Stimulated activated CD8-positive, alpha-beta memory T cell treated with anti-CD3 and anti-CD28 coated beads, Interleukin-15, amount 100 ng/mL, for 24 hours (primary cell): ENCODE measurements at regions not wholly inside any gene's neighbourhood (a gene's known extent, or its start where the extent isn't known, plus 50 kb on each side); places are given as distances from the start of the nearest gene placed in this dataset.

Experiments
- DNase-seq: peaks from one replicate; pipeline ENCODE4 v3.0.0-alpha.2; 2020; ENCODE audit warnings: low read depth

DNA sequence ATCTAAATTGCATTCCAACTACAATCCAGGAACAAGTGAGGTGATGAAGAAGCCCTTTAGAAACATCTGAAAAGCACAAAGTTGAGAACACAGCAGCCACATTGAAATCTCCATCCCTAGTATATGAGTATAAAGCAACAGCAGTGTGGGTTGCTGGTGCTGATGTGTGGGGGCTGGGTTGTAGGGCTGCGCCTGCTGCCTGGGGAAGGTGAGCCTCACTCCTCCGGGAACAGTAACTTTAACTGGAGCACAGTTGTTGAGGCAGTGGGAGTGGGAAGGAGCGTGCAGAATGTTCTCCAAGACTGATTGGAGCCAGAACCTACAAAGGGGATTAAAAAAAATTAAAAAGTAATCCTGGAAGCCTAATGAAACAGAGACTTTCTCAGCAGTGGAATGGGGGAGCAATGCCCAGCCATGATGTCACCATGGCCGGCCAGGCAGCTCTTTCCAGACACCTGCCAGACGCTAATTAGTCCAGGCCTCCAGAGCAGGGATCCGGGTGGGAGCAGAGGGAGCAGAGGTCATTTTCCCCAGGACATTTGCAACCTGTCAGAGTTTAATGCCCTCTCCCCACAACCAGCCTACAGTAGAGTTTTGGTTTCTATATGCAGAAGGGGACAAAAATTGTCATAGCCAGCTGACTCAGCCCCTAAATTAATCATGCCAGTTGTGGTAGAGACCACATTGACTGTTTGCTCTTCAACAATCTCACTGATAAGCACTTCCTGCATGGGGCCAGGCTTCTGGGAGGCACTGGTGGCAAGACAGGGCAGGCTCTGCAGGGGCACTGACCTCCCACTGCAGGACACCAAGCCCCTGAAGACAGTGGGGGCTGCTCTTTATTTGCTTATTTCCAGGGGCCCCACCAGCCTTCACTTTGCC, 133.0 kb upstream of the ZNF32 start:
- DNase-seq: no peak

DNA sequence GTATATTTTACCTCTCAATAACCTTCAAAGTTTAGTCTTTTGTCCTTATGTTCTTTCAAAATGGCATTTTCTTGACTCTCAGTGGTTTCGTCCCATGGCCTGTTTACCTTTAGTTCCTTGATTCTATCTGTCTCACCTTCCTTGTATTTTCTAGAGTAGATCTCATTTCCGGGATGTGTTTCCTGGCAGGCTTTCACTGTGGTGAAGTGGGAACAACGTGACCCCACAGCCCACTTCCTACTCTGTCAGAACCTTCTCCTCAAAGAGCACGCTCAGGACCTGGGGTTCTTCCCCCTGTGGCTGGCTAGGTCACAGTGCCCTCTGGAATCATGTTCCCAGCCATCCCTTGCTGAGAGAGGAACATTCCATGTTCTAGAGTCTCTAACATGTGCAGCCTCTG, 129.9 kb upstream of the ZNF32 start:
- DNase-seq: no peak

DNA sequence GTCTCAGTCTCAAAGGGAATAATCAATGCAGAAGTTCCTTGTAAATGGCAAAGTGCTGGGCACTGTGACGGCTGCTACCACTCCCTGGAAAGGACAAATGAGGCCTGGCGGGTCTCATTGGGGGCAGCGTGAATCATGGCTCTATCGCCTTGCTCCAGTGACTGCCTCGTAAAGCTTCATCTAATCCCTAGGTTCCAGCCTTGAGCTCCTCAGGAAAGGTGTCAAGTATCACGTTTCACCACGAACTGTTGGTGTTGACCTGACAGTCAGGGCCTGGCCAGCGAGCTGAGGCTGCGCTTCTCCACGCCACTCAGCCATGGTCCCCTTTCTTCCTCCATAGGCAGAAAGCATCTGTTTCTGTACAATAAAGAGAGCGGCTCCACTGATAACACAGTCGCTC, 126.7 kb upstream of the ZNF32 start:
- DNase-seq: no peak

DNA sequence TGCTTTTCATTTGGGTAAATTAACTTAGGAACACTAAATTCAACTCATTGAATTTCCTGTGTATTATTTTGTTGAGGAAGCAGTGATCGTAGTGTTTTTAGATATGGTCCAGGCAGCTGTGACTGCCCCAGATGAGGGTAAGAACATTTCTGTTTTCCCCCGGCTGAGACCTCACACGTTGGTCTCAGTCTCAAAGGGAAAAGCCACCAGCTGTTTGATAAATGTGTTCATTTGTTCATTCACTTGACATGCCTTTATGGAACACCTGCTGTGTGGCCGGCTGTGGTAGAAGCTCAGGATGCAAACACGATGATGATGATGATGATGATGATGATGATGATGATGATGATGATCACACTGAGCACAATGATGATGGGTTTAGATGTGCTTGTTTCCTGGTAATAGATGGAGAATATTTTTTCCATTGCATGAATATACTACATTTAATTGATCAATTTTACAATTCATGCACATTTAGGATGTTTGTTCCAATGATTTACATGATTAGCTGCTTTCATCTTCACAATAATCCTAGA, 125.6 kb upstream of the ZNF32 start:
- no peak for DNase-seq

DNA sequence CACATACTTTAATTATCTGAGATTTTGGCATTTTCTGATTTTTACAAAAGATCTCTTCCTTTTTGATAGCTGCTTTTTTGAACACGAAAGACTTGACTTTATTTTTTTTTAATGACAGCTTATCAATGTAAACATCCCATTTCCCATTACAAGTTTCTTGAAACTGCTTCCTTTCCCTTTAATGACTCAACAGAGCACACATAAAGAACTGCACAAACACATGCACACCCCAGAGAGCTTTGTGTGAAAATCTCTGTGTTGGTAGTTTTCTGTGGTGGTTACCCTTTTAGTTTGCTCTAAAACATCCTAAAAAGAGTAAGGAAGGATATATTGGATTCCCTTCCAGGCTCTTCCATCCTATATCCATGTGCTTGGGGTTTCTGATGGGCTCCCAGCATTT, 125.1 kb upstream of the ZNF32 start:
- DNase-seq: no peak

DNA sequence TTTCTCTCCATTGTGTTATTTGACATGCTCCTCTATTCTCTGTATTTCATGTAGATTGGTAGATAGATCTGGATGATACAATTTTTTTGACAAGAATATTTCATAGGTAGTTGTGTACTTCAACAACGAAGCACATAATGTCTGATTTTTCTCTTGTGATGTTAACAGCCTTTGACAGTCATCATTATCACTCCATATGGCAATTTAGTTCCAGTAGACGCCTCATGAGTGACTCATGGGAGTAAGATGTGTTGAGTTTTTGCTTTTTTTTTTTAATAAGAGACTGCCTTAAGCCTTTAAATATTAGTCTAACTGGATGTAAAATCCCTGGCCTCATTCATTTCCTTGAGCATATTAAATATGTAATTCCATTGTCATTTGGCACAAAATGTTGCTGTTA, 123.5 kb upstream of the ZNF32 start:
- DNase-seq: no peak

DNA sequence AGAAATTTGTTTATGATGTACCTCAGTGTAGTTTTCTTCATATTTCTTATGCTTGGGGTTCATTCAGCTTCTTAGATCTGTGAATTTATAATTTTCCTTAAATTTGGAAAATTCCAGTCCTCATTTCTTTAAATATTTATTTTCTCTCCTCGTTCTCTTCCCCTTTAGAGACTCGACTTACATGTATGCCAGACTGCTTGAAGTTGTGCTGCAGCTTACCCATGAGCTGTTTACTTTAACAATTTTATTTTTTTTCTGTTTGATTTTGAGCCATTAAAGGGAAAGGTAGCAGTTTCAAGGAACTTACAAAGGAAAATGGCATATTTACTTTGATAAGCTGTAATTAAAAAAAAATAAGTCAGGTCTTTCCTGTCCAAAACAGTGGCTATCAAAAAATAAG, 123.0 kb upstream of the ZNF32 start:
- DNase-seq: no peak

DNA sequence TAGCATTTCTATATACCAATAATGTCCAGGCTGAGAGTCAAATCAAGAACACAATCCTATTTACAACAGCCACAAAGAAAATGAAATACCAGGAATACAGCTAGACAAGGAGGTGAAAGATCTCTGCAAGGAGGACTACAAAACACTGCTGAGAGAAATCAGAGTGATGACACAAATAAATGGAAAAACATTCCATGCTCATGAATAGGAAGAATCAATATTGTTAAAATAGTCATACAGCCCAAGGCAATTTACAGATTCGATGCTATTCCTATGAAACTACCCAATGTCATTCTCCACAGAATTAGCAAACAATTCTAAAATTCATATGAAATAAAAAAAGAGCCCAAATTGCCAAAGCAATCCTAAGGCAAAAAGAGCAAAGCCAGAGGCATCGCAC, 116.8 kb upstream of the ZNF32 start:
- no peak for DNase-seq

DNA sequence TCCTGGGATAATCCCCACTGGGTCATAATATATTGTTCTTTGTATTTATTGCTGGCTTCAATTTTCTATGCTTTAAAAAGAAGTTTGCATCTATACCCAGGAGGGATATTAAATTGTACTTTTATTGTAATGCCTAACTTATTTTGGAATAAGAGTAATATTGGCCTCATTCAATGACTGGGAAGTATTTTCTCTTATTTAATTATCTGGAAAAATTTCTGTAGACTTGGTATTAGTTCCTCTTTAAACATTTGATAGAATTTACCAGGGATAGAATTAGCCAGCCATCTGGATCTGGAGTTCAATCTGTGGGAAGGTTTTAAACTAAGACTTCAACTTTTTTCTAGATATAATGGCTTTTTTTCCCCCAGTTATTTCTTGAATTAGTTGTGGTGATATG, 115.2 kb upstream of the ZNF32 start:
- no peak for DNase-seq

DNA sequence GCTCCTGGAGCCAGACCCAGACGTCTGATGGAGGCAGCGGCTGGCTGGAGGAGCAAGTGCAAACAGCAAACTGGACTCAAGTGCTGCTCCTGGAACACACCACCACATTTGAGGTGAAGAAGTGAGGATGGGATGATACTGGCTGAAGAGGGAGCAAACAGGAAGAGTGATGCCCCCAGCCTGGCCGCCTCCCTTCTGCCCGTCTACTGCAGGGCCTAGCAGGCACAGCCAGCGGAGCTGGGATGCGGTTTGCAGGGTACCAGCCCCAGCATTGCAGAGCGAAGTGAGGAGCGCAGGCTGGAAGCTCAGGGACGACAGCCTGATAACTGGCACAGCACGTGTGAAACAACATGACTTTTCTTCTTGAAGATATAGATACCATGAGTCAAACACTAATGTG, 111.8 kb upstream of the ZNF32 start:
- DNase-seq: no peak

DNA sequence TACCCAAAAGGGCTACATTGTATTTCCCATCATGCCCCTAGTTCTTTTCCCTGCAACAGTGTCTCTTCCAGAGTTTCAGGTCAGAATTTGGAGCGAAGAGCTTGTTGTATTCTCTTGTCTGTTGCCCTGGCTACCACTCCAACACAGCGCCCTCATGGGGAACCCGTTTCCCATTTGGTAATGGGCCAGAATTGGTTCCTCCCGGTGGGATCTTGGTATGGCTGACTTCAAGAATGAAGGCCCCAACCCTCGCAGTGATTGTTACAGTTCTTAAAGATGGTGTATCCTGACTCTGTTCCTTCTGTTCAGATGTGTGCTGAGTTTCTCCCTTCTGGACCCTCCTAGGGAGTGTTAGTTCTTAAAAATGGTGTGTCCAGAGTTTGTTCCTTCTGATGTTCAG, 110.5 kb upstream of the ZNF32 start:
- no peak for DNase-seq

DNA sequence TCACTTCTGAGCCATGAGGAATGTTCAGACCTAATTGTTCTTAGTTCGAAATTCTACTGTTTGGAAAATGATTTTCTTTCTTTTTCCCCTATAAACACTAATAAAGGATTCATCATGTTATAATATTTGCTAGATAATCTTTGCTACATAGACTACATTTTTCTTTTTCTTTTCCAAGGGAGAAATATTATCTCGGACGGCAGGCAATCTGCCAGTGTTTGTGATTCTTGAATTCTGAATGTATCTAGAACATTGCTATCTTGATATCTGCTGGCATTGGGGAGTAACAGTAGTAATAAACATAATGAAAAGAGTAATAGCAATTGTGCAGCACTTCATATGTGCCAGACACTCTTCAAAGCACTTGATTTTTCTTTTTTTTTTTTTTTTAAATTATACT, 107.7 kb upstream of the ZNF32 start:
- DNase-seq: no peak

DNA sequence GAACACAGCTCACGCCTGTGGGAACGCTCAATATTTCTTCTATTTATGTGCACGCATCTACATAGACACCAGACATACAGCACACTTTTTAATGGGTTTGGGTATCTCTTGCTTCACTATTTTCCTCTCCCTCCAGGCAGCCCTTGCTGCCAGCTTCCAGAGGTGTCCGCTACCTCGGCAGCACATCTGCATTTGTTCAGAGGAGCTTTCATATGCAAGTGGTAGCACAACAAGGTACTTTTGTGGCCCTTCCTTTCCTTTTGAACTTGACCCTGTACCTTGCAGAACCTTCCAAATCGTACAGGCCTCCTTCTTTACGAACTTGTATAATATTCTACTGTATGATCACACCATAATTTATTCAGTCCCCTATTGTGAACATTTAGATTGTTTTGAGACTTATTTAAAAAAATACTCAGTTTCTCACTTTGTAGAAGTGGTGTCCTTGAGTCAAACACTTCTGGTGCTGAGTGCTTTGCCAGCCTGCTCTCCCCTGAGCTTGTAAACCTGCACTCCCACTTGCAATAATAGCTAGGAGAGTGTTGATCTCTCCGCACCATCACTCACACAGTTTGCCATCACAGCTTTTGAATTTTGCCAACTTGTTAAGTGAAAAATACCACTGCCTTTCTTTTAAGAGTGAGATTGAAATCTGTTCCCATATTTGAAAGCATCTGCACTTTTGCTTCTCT, 106.0 kb upstream of the ZNF32 start:
- DNase-seq: no peak

DNA sequence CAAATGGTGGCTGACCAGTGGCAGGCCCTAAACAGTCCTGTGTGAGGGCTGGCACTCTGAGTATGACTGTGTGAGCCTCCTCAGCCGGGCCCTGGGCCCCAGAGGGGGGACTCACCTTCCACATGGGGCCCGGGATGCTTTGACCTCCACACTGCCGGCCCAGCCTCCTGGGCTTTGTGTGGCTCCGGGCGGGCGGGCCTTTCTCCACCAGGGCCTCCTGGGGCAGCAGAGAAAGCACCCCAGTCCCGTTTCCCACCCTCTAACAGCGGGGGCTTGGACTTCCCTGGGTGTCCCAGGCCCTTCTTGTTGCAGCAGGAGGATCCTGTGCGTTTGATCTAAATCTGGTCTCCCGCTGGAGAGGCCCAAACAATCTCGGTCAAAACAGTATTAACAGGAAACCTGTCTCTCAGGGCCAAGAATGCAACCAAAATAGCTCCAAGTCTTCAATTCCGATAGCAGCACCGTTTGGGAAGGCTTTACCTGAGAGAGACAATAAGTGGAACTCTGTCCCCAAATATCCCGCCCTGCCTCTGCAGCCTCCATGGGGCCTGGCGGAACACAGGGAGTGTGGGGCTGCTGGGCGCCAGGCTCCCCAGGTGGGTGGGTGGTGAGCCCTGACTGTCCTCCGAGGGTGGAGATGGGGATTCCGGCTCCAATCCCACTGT, 104.8 kb upstream of the ZNF32 start:
- DNase-seq: no peak

DNA sequence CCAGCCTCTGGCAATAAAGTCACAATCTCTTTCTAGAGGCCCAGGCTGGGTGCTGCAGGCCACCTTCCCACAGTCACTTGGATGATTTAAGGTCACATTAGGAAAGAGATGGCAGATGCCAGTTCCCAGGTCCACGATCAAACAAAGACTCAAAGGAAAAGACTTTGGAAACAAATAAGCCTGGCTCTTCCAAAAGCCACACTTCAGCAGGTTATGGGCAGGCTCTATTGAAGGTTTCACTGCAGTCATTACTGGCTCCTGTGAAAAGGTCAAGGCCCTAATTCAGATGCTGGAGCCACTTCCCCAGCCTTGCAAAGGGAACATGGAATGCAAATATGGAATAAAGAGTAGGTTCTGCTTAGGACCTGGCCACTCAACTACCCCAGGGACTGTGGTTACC, 104.0 kb upstream of the ZNF32 start:
- DNase-seq: no peak

DNA sequence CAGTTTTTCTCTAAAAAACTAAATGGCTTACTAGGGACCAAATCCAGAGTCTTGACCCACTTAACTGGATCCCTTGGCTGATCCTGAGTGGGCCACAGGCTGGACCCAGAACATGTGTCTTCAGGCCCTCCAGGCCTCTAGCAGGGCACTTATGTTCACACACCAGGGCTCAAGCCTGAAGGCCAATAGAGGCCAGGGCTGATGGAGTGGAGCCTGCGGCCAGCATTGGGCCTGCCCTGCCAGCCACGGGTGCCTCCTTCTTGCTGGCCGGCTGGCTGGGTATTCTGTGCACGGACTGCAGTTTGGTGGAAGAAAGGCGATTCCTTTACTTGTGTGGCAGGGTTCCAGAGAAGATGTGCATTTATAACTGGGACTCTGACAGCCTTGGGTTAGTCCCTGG, 103.0 kb upstream of the ZNF32 start:
- DNase-seq: no peak

DNA sequence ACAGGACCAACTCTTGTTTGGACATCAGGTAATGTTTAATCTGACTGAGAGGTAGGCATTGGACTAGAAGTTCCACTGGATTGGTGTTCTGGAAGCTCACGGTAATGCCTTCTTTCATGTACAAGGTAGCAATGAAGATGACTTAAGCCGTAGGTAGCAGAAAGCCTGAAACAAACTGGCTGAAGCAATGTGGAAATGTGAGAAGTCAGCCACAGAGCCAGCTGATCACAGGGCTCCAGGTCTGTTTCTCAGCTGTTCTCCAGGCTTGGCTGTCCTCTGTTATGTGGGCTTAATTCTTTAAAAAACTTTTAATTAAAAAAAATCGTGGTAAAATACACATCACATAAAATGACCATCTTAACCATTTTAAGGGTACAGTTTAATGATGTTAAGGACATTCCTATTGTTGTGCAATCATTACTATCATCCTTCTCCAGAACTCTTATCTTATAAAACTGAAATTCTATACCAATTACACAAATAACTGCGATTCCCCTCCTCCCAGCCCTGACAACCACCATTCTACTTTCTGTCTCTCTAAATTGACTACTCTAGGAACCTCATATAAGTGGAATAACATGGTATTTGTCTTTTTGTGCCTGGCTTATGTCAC, 101.4 kb upstream of the ZNF32 start:
- DNase-seq: no peak

DNA sequence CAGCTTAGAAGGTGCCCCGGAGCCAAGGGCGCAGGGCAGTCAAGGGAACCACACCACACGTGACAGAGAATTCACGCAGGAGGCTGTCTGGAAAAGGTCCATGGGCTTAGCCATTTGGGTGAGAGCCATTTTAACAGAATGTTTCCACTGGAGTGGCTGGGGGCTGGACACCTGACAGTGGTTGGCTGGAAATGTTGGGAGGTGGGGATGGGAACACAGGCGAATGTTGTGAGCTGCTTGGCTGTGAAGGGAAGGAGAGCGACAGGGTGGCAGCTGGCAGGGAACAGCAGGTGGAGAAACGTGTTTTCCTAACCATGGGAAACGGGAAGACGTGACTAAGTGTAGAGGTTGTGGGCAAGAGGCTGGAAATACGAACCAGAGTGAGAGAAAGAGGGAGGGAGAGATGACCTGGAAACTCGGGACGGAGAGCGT, 100.5 kb upstream of the ZNF32 start:
- DNase-seq: no peak

DNA sequence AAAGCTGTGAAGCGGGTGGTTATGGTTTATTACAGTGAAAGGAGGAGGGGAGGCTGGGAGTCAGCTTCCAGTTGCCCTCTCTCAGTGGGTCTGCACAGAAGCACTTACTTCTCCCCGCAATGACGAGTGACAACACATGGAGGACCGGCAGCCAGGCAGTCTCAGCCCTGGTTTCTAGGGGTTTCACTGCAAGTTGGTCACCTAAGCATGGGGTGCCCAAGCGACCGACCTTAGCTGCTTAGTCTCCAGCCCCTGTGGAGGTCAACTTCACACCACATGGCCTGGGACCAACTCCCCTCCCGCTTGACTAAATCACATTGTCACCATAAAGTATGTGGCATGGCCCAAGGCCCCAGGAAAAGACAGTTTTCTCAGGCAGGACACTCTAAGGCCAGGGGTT, 99.9 kb upstream of the ZNF32 start:
- no peak for DNase-seq

DNA sequence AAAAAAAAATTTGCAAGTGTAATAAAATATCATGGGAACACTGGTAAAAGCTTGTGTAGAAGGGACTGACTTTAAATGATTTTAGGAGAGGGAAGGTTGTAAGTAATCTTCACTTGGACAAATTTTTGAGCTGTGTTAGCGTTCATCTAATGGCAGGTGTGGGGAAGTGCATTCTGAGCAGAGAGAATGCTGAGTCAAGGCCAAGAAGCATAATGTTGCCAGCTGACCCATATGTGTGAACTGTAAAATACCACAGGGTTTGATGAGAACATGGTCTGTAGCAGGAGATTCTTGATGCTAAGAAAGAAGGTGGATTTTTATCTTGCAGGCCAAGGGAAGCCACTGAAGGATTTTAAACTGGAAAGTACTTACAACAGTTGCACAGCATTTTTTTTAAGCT, 98.2 kb upstream of the ZNF32 start:
- no peak for DNase-seq

DNA sequence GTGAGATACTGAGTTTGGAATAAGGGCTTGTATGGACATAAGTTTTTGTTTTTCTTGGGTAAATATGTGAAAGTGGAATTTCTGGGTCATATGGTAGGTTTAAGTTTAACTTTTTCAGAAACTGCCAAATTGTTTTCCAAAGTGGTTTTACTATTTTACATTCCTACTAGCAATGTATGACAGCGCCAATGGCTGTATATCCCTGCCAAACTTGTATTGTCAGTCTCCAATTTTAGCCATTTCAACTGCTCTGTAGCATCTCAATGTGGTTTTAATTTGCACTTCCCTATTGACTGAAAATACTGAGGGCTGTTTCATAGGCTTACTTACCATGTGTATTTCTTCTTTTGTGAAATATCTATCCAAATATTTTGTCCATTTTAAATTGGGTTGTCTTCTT, 90.5 kb upstream of the ZNF32 start:
- DNase-seq: no peak

DNA sequence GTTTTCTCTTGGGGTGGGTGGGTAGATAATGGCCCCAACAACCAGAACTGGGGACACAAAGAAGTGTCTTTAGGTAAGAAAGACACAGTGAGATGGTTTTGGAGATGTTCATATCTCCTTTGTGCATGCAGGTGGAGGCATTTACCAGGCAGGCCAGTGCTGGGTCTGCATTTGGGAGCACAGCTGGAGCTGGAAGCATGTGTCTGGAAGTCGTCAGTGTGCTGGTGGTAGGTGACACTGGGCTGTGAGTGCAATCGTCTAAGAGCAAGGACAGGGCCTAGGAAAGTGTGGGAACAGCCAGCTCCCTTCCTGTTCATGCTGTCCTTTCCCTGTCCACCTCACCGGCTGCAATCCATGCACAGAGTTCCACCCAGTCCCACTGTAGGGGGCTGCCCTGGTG, 88.3 kb upstream of the ZNF32 start:
- DNase-seq: no peak

DNA sequence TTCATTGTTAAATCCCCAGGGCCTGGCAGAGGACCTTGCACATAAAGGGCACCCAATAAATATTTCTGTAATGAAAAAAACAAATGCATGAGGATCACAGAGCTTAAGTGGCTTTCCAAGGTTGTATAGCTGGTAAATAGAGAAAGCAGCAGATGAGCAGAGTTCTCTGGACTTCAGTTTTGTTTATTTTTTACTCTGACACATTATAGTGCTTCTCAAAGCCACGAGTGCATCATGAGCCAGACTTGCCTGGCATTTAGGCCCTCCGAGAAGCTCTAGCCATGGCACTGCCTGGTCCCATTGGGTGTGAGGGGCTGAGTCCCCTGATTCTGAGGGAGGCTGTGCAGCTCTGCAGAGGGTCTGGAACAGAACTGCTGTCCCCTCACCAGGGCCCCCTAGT, 87.2 kb upstream of the ZNF32 start:
- no peak for DNase-seq
